GM23248 (cell line): ENCODE measurements at regions not wholly inside any gene's neighbourhood (a gene's known extent, or its start where the extent isn't known, plus 50 kb on each side); places are given as distances from the start of the nearest gene placed in this dataset.

Source experiments
- DNase-seq: peaks from one replicate; pipeline ENCODE4 v3.0.0-alpha.2; 2015
- H2AFZ ChIP-seq: fragments of 200-600 bp; sonication (generic); 2 replicates; pipeline ENCODE4 v1.6.1; 2016; ENCODE audit warnings: antibody characterized with exemption
- H3F3A ChIP-seq: fragments of 200-600 bp; sonication (generic); 2 replicates; pipeline ENCODE4 v1.6.1; 2016; ENCODE audit warnings: mild to moderate bottlenecking, antibody characterized with exemption, mixed run types; ENCODE audit not compliant: insufficient read depth
- H3K27ac ChIP-seq: fragments of 200-600 bp; sonication (generic); 2 replicates; pipeline ENCODE4 v1.5.1; 2016; ENCODE audit warnings: mild to moderate bottlenecking
- H3K27me3 ChIP-seq: fragments of 200-600 bp; sonication (generic); replicated peaks from 2 replicates; pipeline ENCODE4 v1.6.1; 2016; ENCODE audit warnings: mild to moderate bottlenecking; ENCODE audit not compliant: insufficient read depth
- H3K36me3 ChIP-seq: fragments of 200-600 bp; sonication (generic); 2 replicates; pipeline ENCODE4 v1.6.1; 2016; ENCODE audit warnings: low read depth, mild to moderate bottlenecking
- H3K4me1 ChIP-seq: fragments of 200-600 bp; sonication (generic); 2 replicates; pipeline ENCODE4 v1.6.1; 2016; ENCODE audit warnings: mild to moderate bottlenecking; ENCODE audit not compliant: insufficient read depth
- H3K4me2 ChIP-seq: fragments of 200-600 bp; sonication (generic); one replicate; pipeline ENCODE4 v1.6.1; 2016; ENCODE audit warnings: mild to moderate bottlenecking; ENCODE audit not compliant: unreplicated experiment
- H3K4me3 ChIP-seq: fragments of 200-600 bp; sonication (generic); 2 replicates; pipeline ENCODE4 v1.5.1; 2016; ENCODE audit warnings: mild to moderate bottlenecking
- H3K79me2 ChIP-seq: fragments of 200-600 bp; sonication (generic); 2 replicates; pipeline ENCODE4 v1.6.1; 2016; ENCODE audit warnings: mild to moderate bottlenecking; ENCODE audit not compliant: insufficient read depth
- H3K9ac ChIP-seq: fragments of 200-600 bp; sonication (generic); 2 replicates; pipeline ENCODE4 v1.6.1; 2016; ENCODE audit warnings: mild to moderate bottlenecking
- H3K9me2 ChIP-seq: fragments of 200-600 bp; sonication (generic); 2 replicates; pipeline ENCODE4 v1.6.1; 2016; ENCODE audit warnings: mixed run types, mild to moderate bottlenecking, moderate library complexity; ENCODE audit not compliant: insufficient read depth
- H3K9me3 ChIP-seq: fragments of 200-600 bp; sonication (generic); one replicate; pipeline ENCODE4 v1.6.1; 2017; ENCODE audit warnings: low read depth
- H4K20me1 ChIP-seq: fragments of 200-600 bp; sonication (generic); 2 replicates; pipeline ENCODE4 v1.6.0; 2016; ENCODE audit not compliant: insufficient read depth
- EZH2 ChIP-seq: fragments of 200-600 bp; sonication (generic); IDR thresholded peaks from 2 replicates; pipeline ENCODE4 v1.6.1; 2018; ENCODE audit warnings: antibody characterized with exemption, mild to moderate bottlenecking; ENCODE audit not compliant: insufficient read depth, poor library complexity, severe bottlenecking
- EZH2phosphoT487 ChIP-seq: fragments of 200-600 bp; sonication (generic); IDR thresholded peaks from 2 replicates; pipeline ENCODE4 v1.6.1; 2018; ENCODE audit warnings: antibody characterized with exemption, moderate library complexity, mild to moderate bottlenecking, low read depth; ENCODE audit not compliant: insufficient read depth
- WGBS, 2 experiments: methylation state at CpG; one replicate each; pipeline ENCODE4 v1.1.6; 2015 to 2017; ENCODE audit warnings: low lambda C conversion rate in 2 of 2, low coverage in 1 of 2; ENCODE audit errors: missing lambda C conversion rate in 2 of 2; 5-methylcytosine and 5-hydroxymethylcytosine counted together
- in situ Hi-C: fragments of 300-500 bp; cut with MboI; formaldehyde crosslinking; loops from 2 replicates; pipeline ENCODE4 v1.15.0; 2020

DNA sequence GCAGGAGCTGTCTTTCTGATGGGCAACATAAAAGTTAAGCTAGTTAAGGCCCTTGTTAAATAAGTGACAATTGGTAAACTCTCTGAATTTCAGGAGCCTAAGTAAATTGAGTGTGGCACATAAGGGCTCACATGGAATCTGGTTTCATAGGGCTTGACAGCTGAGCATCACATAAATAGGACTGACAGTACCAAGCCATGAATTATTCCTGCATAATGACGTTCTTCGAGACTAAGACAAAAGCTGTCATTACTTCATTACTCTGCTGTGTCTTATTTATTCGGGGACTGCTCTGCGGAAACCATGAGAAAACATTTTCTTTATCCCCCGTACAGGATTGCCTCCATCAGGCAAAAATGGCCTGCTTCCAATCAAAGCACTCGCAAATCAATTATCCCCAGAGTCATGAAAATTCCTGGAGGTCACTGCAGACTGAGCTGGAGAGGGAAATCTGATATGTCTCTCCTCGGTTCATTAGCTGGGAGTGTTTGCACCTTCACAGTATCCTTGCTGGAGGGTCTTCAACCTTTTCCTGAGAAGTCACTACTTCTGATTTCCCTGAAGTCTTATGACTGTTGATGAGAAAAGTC, 311.4 kb downstream of the CDH26 start:
- Histone ChIP-seq H3K9ac (no peak overlapping the region), H4K20me1 (no peaks in the 10 kb centered on the region), H3K27me3 (no peaks in the 10 kb centered on the region), H3F3A (no peaks in the 10 kb centered on the region), H3K79me2 (no peaks in the 10 kb centered on the region), H3K4me3 (no peak overlapping the region), H3K9me3 (no peaks in the 10 kb centered on the region), H2AFZ (no peak overlapping the region), H3K9me2 (no peaks in the 10 kb centered on the region), H3K4me1 (no peaks in the 10 kb centered on the region), H3K27ac (no peak overlapping the region), H3K4me2 (no peak overlapping the region), H3K36me3 (no peaks in the 10 kb centered on the region)
- TF ChIP-seq EZH2phosphoT487 (no peak), EZH2 (no peak)
- DNase-seq, result no peak
- in situ Hi-C loops, result no loop called here
- WGBS, 2 experiments, result 27 to 47% methylated on average over 7 of the region's 7 CpGs

DNA sequence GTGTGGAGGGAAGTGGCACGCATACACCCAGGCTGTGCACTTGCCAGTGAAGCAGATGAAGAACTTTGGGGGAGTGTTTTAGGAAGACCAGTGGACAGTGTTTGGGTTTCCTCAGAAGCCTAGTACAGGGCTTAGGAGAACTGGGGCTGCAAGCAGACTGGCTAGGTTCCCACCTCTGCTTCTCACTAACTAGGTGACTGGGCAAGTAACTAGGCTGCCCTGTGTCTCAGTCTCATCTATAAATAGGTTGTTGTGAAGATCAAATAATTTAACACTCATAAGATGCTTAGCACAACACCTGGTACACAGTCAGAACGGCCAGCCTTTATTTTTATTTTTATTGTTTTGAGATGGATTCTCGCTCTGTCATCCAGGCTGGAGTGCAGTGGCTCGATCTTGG, 312.1 kb downstream of the CDH26 start:
- H3K36me3 ChIP-seq, result no peaks in the 10 kb centered on the region
- in situ Hi-C loops, result no loop called here

DNA sequence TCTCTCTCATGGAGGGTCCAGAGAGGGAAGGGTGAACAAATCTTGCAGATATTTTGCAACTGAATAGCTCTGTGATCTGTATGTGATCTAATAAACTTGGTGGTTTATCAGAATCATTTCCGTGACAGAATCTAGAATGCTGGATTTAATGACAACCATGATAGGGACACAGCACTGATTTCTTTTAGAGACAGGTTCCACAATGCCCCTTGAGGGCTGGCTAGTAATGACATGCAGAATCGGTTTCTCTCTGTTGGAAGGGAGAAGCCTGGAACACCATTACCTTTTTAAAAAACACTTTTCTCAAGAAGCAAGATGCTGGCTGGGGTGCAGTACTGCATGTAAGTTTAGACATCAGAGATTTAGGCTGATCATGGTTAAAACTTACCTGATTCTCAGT, 313.4 kb downstream of the CDH26 start:
- H3K4me1 ChIP-seq, result no peaks in the 10 kb centered on the region
- in situ Hi-C loops, result no loop called here
- H3K4me3 ChIP-seq, result no peak overlapping the region
- TF ChIP-seq EZH2phosphoT487, result no peak
- no peak for TF ChIP-seq EZH2
- H3K27ac ChIP-seq, result no peak overlapping the region
- WGBS, 2 experiments, result 31 to 50% methylated on average over 2 of the region's 2 CpGs
- no peaks in the 10 kb centered on the region for H3K9me3 ChIP-seq
- H3K27me3 ChIP-seq, result no peaks in the 10 kb centered on the region
- DNase-seq, result peak; percentile 36
- no peaks in the 10 kb centered on the region for H3K36me3 ChIP-seq
- H3K4me2 ChIP-seq, result no peak overlapping the region
- no peaks in the 10 kb centered on the region for H3F3A ChIP-seq
- no peaks in the 10 kb centered on the region for H3K79me2 ChIP-seq
- H4K20me1 ChIP-seq, result no peaks in the 10 kb centered on the region
- no peak overlapping the region for H2AFZ ChIP-seq
- H3K9me2 ChIP-seq, result no peaks in the 10 kb centered on the region
- no peak overlapping the region for H3K9ac ChIP-seq

More for the DNA sequence above, 312.1 kb downstream of the CDH26 start:
- Histone ChIP-seq H3K9me3 (no peaks in the 10 kb centered on the region), H4K20me1 (no peaks in the 10 kb centered on the region), H3K27me3 (no peaks in the 10 kb centered on the region), H2AFZ (no peak overlapping the region), H3K79me2 (no peaks in the 10 kb centered on the region), H3K27ac (no peak overlapping the region), H3K4me2 (no peak overlapping the region), H3K9me2 (no peaks in the 10 kb centered on the region), H3K9ac (no peak overlapping the region), H3F3A (no peaks in the 10 kb centered on the region), H3K4me3 (no peak overlapping the region), H3K4me1 (no peaks in the 10 kb centered on the region)
- DNase-seq, result no peak
- TF ChIP-seq EZH2phosphoT487 (no peak), EZH2 (no peak)
- 51 to 53% methylated on average over 4 of the region's 4 CpGs for WGBS, 2 experiments

DNA sequence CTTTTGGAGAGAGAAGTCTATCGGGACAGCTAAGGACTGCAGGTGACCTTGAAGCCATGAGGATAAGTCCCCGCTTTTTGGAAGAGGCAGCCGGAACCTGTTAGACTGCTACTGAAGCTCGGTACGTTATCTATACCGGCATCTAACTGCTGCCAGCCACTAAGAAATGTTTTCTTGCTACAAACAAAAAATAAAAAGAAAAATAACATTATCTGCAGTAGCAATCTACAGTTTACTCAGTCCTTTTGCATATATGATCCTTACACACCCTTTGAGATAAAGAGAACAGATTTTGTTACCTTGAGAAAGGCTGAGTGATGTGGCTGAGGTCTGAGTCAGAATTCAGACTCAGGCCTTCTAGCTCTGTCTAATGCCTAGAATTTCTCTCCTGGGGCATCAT, 314.6 kb downstream of the CDH26 start:
- Histone ChIP-seq H3F3A (no peaks in the 10 kb centered on the region), H3K4me2 (no peak overlapping the region), H3K9me2 (no peaks in the 10 kb centered on the region), H4K20me1 (no peaks in the 10 kb centered on the region), H3K4me3 (no peak overlapping the region), H3K27me3 (no peaks in the 10 kb centered on the region), H3K9ac (no peak overlapping the region), H3K27ac (no peak overlapping the region), H3K36me3 (no peaks in the 10 kb centered on the region), H3K9me3 (no peaks in the 10 kb centered on the region), H2AFZ (no peak overlapping the region), H3K4me1 (no peaks in the 10 kb centered on the region), H3K79me2 (no peaks in the 10 kb centered on the region)
- DNase-seq, result no peak
- no peak for TF ChIP-seq EZH2
- no peak for TF ChIP-seq EZH2phosphoT487
- in situ Hi-C loops, result no loop called here
- 57 to 60% methylated on average over 6 of the region's 6 CpGs for WGBS, 2 experiments

DNA sequence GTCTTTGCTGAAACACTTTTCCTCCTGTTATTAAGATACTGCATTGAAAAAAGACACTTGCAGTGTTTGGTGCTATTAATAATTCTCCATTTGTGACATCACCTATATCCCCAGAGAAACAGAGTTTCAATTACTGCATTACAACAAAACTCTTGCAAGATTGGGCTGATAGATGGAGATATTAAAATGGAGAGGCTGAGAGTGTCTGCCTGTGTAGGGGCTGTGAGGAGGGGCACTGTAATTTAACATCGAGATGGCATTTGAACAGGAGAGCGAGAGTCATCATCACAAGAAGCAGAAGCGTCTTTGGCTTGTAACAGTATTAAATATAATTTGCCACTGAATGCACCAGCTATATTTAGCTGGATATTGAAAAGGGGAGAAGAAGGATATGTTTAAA, 316.5 kb downstream of the CDH26 start:
- H3K9ac ChIP-seq, result no peak overlapping the region
- in situ Hi-C loops, result no loop called here
- H3K27me3 ChIP-seq, result no peaks in the 10 kb centered on the region
- H3K79me2 ChIP-seq, result no peaks in the 10 kb centered on the region
- H3K9me2 ChIP-seq, result no peaks in the 10 kb centered on the region
- H3K9me3 ChIP-seq, result no peaks in the 10 kb centered on the region
- H3K27ac ChIP-seq, result no peak overlapping the region
- H2AFZ ChIP-seq, result no peak overlapping the region
- no peaks in the 10 kb centered on the region for H3K36me3 ChIP-seq
- H4K20me1 ChIP-seq, result no peaks in the 10 kb centered on the region
- H3K4me3 ChIP-seq, result no peak overlapping the region
- H3F3A ChIP-seq, result no peaks in the 10 kb centered on the region
- DNase-seq, result no peak
- peaks cover 7% of the 10 kb centered on the region; the same call in 1 of the 2 replicates for H3K4me1 ChIP-seq
- TF ChIP-seq EZH2phosphoT487, result no peak
- TF ChIP-seq EZH2, result no peak
- no peak overlapping the region for H3K4me2 ChIP-seq
- WGBS, 2 experiments, result 61 to 64% methylated on average over 3 of the region's 3 CpGs
